ENCODE measurements at regions not wholly inside any gene's neighbourhood (a gene's known extent, or its start where the extent isn't known, plus 50 kb on each side); places are given as distances from the start of the nearest gene placed in this dataset.
"Not testable (repeated sequence)": the region's sequence is repeated elsewhere in the genome, so short reads cannot be mapped to it uniquely, and the experiment has no call there.

DNA sequence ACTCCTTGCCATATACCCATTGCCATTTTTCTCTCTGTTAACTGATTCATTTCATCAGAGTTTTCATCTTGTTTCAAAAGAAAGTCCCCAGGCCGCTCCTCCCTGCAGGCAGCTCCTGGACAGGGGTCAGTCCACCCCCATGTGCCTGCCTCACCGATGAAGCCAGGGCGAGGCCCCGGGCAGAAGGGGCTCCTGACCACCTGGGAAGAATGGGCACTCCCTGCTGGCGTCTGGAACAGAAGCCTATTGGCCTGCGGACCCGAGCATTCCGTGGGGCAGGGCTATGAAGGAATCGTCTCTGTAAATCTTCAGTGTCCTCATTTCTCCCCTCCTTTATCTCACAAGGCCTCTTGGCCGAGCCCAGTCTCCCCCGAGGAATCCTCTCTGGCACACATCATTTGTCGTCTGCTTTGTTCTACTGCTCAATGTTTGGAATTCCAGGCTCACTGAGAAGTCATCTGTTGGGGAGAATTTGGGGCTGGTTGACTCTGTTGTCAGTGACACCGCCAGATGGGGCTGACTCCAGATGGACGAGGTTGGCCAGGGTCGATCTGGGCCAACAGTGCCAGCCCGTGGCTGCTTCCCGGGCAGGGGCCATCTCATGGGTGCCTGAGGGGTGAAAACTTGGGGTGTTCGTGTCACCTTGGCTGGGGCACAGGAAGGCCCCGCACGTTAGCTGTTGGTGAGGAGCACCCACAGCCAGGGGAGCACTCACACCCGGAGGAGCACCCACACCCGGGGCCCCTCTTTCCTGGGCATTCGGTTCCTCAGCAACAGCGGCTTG lies 183.9 kb downstream of the BANP start:
- H3K36me3 ChIP-seq (ENCODE audit: insufficient read depth, low read length, poor library complexity, severe bottlenecking); BruUV-seq (replicated peaks); H3K4me1 ChIP-seq (ENCODE audit: insufficient read depth, low read length, poor library complexity, severe bottlenecking); POLR2A ChIA-PET (ENCODE audit: low non-redundant PET); DNase-seq (ENCODE audit: low spot score); H3K27ac ChIP-seq (ENCODE audit: low read depth, low read length, poor library complexity, severe bottlenecking); H3K27me3 ChIP-seq (replicated peaks; ENCODE audit: insufficient read depth, low read depth, low read length, poor library complexity); CTCF ChIA-PET; intact Hi-C loops (cut with micrococcal nuclease; ENCODE audit: unreplicated experiment); H3K4me3 ChIP-seq (ENCODE audit: low read depth, low read length, poor library complexity, severe bottlenecking); H3K9me3 ChIP-seq (ENCODE audit: low read depth, low read length, poor library complexity, severe bottlenecking): not testable (repeated sequence)

DNA sequence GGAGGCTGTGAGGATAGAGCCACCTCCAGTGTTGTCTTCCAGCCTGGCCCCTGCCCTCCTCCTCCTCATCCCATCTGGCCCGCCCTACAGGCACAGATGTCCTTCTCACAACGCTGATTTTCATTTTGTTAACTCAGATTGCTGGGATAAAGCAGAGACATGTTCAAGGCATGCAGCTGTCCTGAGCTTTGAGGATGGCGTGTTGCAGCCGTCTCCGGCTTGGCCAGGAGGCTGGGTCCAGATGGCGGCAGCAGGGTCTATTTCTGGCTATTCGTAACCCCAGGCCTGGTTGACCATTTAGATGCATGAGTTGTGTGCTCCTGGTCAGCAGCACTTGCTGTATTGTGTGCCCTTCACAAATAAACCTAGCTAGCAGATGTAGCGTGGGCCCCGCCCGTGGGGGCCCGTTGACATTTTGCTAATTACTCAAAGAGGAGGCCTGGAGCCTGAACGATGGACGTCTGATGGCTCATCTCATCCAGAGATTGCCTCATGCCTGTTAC lies 185.0 kb downstream of the BANP start:
- H3K9me3 ChIP-seq (ENCODE audit: low read depth, low read length, poor library complexity, severe bottlenecking); POLR2A ChIA-PET (ENCODE audit: low non-redundant PET); BruUV-seq (replicated peaks); intact Hi-C loops (cut with micrococcal nuclease; ENCODE audit: unreplicated experiment); DNase-seq (ENCODE audit: low spot score); H3K36me3 ChIP-seq (ENCODE audit: insufficient read depth, low read length, poor library complexity, severe bottlenecking); H3K4me1 ChIP-seq (ENCODE audit: insufficient read depth, low read length, poor library complexity, severe bottlenecking); CTCF ChIA-PET; H3K27ac ChIP-seq (ENCODE audit: low read depth, low read length, poor library complexity, severe bottlenecking); H3K4me3 ChIP-seq (ENCODE audit: low read depth, low read length, poor library complexity, severe bottlenecking); H3K27me3 ChIP-seq (replicated peaks; ENCODE audit: insufficient read depth, low read depth, low read length, poor library complexity): not testable (repeated sequence)

DNA sequence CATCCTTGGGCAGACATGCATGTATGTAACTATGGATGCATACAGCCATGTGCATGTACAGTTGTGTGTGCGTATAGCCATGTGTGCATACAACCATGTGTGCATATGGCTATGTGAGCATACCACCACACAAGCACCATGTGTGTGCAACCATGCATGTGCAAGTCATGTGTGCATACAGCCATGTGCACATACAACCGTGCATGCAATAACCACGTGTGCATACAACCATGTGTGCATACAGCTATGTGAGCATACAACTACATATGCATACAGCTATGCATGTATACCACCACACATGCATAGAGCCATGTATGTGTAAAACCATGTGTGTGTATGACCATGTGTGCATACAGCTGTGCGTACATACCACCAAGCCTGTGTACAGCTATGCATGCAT lies 185.7 kb downstream of the BANP start:
- intact Hi-C loops (cut with micrococcal nuclease; ENCODE audit: unreplicated experiment); H3K27ac ChIP-seq (ENCODE audit: low read depth, low read length, poor library complexity, severe bottlenecking); POLR2A ChIA-PET (ENCODE audit: low non-redundant PET); H3K9me3 ChIP-seq (ENCODE audit: low read depth, low read length, poor library complexity, severe bottlenecking); CTCF ChIA-PET; BruUV-seq (replicated peaks); H3K4me3 ChIP-seq (ENCODE audit: low read depth, low read length, poor library complexity, severe bottlenecking); H3K27me3 ChIP-seq (replicated peaks; ENCODE audit: insufficient read depth, low read depth, low read length, poor library complexity); H3K36me3 ChIP-seq (ENCODE audit: insufficient read depth, low read length, poor library complexity, severe bottlenecking); DNase-seq (ENCODE audit: low spot score); H3K4me1 ChIP-seq (ENCODE audit: insufficient read depth, low read length, poor library complexity, severe bottlenecking): not testable (repeated sequence)

DNA sequence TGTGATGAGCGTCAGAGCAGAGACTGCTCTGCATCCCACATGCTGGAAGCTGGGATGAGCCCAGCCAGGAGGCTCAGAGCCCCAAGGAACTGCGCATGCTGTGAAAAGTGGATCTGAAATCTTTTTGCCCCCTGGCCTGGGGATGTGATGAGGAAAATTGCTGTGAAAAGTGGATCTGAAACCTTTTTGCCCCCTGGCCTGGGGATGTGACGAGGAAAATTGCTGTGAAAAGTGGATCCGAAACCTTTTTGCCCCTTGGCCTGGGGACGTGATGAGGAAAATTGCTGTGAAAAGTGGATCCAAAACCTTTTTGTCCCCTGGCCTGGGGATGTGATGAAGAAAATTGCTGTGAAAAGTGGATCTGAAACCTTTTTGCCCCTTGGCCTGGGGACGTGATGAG lies 187.9 kb downstream of the BANP start:
- H3K9me3 ChIP-seq (ENCODE audit: low read depth, low read length, poor library complexity, severe bottlenecking); DNase-seq (ENCODE audit: low spot score); H3K36me3 ChIP-seq (ENCODE audit: insufficient read depth, low read length, poor library complexity, severe bottlenecking); H3K4me1 ChIP-seq (ENCODE audit: insufficient read depth, low read length, poor library complexity, severe bottlenecking); BruUV-seq (replicated peaks); intact Hi-C loops (cut with micrococcal nuclease; ENCODE audit: unreplicated experiment); H3K4me3 ChIP-seq (ENCODE audit: low read depth, low read length, poor library complexity, severe bottlenecking); H3K27me3 ChIP-seq (replicated peaks; ENCODE audit: insufficient read depth, low read depth, low read length, poor library complexity); POLR2A ChIA-PET (ENCODE audit: low non-redundant PET); H3K27ac ChIP-seq (ENCODE audit: low read depth, low read length, poor library complexity, severe bottlenecking); CTCF ChIA-PET: not testable (repeated sequence)

DNA sequence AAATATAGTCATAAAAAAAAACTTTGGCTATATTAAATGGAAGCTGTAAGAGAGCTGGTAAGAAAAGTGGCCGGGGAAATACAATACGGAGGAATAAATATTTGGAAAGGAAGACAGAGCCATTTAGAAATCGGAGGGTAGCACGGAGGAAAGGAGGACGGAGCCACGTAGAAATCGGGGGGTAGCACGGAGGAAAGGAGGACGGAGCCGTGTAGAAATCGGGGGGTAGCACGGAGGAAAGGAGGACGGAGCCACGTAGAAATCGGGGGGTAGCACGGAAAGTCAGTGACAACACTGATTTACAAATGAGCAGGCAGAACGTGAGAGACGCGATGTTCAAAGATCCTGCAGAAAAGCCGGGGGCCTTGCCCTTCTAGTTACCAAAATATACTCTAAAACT lies 189.0 kb downstream of the BANP start:
- CTCF ChIA-PET; H3K27ac ChIP-seq (ENCODE audit: low read depth, low read length, poor library complexity, severe bottlenecking); DNase-seq (ENCODE audit: low spot score); H3K4me3 ChIP-seq (ENCODE audit: low read depth, low read length, poor library complexity, severe bottlenecking); intact Hi-C loops (cut with micrococcal nuclease; ENCODE audit: unreplicated experiment); POLR2A ChIA-PET (ENCODE audit: low non-redundant PET); H3K27me3 ChIP-seq (replicated peaks; ENCODE audit: insufficient read depth, low read depth, low read length, poor library complexity); H3K9me3 ChIP-seq (ENCODE audit: low read depth, low read length, poor library complexity, severe bottlenecking); BruUV-seq (replicated peaks); H3K4me1 ChIP-seq (ENCODE audit: insufficient read depth, low read length, poor library complexity, severe bottlenecking); H3K36me3 ChIP-seq (ENCODE audit: insufficient read depth, low read length, poor library complexity, severe bottlenecking): not testable (repeated sequence)

Data from A673 (cell line).